ENCODE measurements at regions not wholly inside any gene's neighbourhood (a gene's known extent, or its start where the extent isn't known, plus 50 kb on each side); places are given as distances from the start of the nearest gene placed in this dataset.
A peak's percentile ranks its signal among the peaks of the same experiment; 100 is the strongest.

DNA sequence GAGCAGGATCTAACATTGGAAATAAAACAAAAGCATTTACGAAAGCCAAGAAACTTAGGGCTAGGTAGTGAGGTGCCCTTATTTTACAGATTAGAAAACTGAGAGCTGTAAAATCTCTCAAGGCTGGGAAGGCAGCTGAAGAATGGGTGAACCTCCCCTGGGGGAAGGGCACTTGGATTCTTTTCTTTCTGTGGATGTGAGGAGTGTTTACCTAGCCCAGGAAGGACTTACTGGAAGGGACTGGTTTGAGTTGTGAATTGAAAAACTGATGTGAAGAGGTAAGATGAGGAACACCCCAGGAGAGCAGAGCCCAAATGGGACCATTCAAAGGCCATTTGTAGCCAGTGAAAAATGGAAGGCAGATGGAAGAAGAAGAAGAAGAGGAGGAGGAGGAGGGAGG is 74.7 kb upstream of the NGF start:
- no peak for DNase-seq (ENCODE audit: low spot score)

GRCh38 chr1:115412286-115412685 is 74.2 kb upstream of the NGF start:
- no peak for DNase-seq (ENCODE audit: low spot score)

GRCh38 chr1:115411371-115412063 is 73.5 kb upstream of the NGF start:
- peak; percentile 84 for DNase-seq (ENCODE audit: low spot score)

DNA sequence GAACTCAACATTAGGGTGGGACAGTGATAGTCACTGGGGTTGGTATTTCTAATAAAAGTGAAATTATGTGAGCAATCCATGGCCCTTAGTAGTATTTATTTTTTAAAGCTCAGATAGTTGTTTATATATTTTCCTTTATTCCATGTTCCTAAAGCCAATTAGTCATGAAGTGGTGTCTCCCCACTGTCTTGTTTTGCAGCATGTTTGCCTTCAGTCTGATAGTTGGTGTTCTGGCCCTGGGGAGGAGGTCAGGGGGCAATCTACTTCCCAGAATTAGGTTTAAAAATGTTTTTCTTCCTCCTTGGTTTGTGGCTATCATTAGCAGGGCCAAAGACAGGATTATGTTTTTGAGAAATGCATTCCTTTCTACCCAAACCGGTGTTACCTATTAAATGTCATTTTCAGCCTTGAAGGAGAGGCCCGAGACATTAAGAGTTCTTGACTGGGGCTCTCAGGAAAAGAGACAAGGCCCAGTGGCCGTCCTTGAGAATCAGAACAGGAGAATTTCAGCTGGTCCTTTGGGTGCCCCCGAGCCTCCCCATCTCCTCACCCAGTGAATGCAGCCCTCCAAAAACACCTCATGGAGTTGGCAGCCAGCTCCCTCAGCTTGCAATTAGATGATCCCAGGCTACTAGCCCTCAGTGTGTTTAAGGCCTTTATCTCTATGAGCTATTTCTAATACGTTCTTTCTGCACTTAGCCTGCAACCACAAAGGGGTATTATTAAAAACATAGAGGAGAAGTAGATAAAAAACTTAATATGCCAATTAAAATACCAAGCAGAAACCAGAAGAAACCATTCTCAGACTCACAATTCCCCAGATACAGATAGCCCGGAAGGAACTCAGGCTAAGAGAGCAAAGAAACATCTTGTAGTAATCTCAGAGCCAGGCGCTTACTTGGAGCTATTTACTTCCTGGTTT is 71.3 kb upstream of the NGF start:
- no peak for DNase-seq (ENCODE audit: low spot score)

DNA sequence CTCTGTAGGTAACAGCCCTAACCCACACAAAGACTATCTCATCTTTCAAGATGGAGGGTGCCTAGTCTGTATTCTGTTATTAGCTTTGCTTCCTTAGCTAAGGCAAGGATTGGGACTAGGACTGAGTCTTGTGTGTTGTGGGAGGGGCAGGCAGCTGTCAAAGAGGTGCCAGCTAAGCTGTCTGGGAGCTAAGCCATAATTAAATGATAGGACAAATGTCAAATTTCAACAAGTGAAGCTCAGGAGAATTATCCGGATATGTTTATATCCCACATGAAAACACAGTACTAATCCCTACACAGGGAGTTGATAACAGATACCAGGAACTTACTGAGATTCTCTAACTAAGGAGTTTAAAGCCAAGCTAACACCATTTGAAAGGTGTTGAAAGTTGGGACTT is 70.5 kb upstream of the NGF start:
- DNase-seq (ENCODE audit: low spot score): no peak

DNA sequence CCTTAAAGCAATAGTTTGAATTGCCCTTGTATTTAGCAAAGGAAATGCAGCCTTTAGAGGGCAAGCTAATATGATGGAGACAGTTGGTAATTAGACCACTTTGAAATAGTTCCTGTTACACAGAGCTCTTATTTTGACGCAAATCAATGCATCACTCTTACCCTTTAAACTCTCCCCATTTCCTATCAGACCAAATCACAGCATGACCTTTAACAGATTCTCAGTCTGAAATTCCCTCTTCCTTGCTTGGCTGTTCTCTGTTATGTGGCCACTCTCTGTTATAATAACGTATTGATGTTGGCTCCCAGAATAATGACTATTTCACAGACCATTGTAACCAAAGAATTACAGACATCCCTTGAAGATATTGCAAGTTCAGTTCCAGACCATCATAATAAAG is 66.9 kb upstream of the NGF start:
- no peak for DNase-seq (ENCODE audit: low spot score)

DNA sequence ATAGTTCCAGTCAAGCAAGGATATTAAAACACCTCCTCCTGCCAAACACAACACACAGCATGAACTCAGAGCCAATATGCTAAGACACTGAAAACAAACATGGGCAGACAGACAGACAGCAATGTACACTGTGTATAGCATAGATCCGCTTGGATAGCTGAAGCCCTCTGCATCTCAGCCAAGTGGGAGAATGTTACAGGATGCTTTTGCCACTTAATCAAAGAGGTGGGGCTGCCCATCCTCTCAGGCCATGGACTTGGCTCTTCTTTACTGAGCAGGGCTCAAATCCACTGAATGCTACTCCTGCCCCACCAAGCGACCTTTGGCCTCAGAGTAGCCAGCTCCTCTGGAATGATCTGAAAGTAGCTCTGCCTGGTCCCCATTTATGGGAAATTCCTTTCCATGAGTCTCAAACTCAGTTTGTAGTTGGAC is 64.7 kb upstream of the NGF start:
- DNase-seq (ENCODE audit: low spot score): no peak

- no peak for DNase-seq (ENCODE audit: low spot score)
These were observed 63.6 kb upstream of the NGF start for GRCh38 chr1:115401676-115402075.

DNA sequence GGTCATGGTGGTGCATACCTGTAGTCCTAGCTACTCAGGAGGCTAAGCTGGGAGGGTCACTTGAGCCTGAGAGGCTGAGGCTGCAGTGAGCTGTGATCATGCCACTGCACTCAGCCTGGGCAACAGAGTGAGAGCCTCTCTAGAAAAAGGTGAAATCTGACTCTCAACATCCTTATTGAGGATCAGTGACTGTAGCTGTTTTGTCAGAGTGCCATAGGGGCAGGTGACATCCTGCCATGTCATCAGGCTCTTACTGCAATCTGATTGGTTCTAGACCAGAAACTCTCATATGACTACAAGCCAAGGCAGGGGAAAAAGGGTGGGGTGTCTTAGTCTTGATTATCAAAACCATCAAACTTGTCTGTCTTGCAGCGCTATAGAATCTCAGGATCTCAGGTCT is 62.8 kb upstream of the NGF start:
- no peak for DNase-seq (ENCODE audit: low spot score)

DNA sequence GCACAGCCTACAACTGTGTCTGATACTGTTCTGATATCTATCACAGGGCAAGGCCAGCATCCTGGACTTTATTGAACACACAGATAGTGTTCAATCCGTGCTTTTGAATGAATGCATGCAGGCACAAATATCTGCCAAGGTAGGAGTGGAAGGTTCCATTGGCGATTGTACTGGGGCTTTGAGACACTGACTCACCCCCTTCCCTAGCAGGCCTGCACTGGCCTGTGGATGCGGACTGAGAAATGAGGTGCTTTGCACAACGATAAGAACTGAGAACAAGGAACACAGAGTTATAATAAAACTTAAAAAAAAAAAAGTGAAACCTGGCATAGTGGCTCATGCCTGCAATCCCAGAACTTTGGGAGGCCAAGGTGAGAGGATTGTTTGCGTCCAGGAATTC is 62.4 kb upstream of the NGF start:
- no peak for DNase-seq (ENCODE audit: low spot score)

GRCh38 chr1:115398745-115399144 is 60.7 kb upstream of the NGF start:
- no peak for DNase-seq (ENCODE audit: low spot score)

All from SW480 (cell line).